Gastroesophageal sphincter (tissue), 3 donors: ENCODE measurements at regions not wholly inside any gene's neighbourhood (a gene's known extent, or its start where the extent isn't known, plus 50 kb on each side); places are given as distances from the start of the nearest gene placed in this dataset.

ENCODE experiments used
- EP300 ChIP-seq: sonication (generic); formaldehyde crosslinking; IDR thresholded peaks from one replicate; pipeline ENCODE4 v1.6.1; 2017; ENCODE audit warnings: antibody characterized with exemption, mild to moderate bottlenecking
- TF ChIP-seq, protein P1 (sequence below), 4 experiments: fragments of 200-600 bp in 2 of 4; fragments of 450-650 bp in 2 of 4; sonication (generic) in 1 of 4; IDR thresholded peaks; one replicate each; pipeline ENCODE4 v1.5.1; 2017 to 2019; ENCODE audit warnings: antibody characterized with exemption in 4 of 4, mild to moderate bottlenecking in 2 of 4, moderate library complexity in 2 of 4

DNA sequence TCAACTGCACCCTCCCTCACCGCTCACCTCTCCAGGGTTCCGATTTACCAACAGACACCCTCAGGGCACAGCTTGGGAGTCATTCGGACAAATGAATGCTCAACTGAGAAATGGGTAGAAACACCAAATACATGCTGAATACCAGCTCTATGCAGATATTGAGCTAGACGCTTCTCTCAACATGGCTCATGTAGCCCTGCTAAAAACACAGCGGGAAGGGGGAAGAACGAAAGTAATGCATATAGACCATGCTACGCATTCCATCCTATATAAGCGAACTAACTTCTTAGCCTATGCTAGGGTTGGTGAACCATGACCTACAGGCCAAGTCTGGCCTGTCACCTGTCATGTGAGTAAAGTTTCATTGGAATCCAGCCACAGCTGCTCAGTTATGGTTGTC lies 304.0 kb downstream of the UQCRFS1 start:
- TF ChIP-seq EP300, result no peak
- TF ChIP-seq, protein P1, sequence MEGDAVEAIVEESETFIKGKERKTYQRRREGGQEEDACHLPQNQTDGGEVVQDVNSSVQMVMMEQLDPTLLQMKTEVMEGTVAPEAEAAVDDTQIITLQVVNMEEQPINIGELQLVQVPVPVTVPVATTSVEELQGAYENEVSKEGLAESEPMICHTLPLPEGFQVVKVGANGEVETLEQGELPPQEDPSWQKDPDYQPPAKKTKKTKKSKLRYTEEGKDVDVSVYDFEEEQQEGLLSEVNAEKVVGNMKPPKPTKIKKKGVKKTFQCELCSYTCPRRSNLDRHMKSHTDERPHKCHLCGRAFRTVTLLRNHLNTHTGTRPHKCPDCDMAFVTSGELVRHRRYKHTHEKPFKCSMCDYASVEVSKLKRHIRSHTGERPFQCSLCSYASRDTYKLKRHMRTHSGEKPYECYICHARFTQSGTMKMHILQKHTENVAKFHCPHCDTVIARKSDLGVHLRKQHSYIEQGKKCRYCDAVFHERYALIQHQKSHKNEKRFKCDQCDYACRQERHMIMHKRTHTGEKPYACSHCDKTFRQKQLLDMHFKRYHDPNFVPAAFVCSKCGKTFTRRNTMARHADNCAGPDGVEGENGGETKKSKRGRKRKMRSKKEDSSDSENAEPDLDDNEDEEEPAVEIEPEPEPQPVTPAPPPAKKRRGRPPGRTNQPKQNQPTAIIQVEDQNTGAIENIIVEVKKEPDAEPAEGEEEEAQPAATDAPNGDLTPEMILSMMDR (IDR thresholded peaks at IDR 0.05), result no peak
